ENCODE measurements at regions not wholly inside any gene's neighbourhood (a gene's known extent, or its start where the extent isn't known, plus 50 kb on each side); places are given as distances from the start of the nearest gene placed in this dataset.

DNA sequence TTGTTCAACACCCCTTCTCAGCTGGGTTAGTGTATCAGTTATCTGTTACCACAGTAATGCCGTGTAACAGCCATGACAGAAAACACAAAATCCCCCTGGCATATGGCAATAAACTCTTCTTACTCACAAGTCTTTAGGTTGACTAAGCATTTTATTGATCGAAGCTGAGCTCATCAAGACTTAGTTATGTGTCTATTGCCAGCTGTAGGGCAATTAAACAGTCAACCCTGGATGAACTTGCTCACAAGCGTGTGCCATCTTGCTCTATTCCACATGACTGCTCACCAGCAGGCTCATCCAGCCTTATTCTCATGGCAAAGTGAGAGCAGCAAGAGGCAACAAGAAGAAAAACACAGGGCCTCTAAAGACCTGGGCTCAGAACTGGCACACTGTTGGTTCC is 333.8 kb upstream of the PTBP2 start:
- no peaks in the 10 kb centered on the region for H3K4me1 Mint-ChIP-seq
- Histone ChIP-seq H2AFZ (ENCODE audit: insufficient read depth, low read depth, low read length, poor library complexity, severe bottlenecking) (no peak overlapping the region), H3K79me2 (ENCODE audit: insufficient read depth, low read length) (no peaks in the 10 kb centered on the region), H3K4me1 (ENCODE audit: control insufficient read depth in 1 of 2, insufficient read depth in 2 of 2, low read length in 2 of 2) (no peaks in the 10 kb centered on the region), H3K9ac (ENCODE audit: insufficient read depth, low read length, poor library complexity, severe bottlenecking) (no peak overlapping the region), H3K4me3 (replicated peaks in 1 of 3; ENCODE audit: low read depth in 2 of 3, low read length in 3 of 3) (no peak overlapping the region), H3K4me2 (replicated peaks; ENCODE audit: extremely low read depth, low read length, poor library complexity, severe bottlenecking) (no peak overlapping the region), H4K20me1 (ENCODE audit: insufficient read depth, low read length) (no peaks in the 10 kb centered on the region), H3K9me3 (replicated peaks in 1 of 2; ENCODE audit: control insufficient read depth in 1 of 2, insufficient read depth in 1 of 2, low read length in 2 of 2) (peaks cover 0 to 5% of the 10 kb centered on the region in 2 donors), H3K27ac (ENCODE audit: low read depth in 1 of 2, low read length in 2 of 2) (no peak overlapping the region), H3K36me3 (replicated peaks in 1 of 2; ENCODE audit: control insufficient read depth in 1 of 2, insufficient read depth in 2 of 2, low read length in 2 of 2) (no peaks in the 10 kb centered on the region), H3K27me3 (ENCODE audit: control insufficient read depth in 2 of 2, insufficient read depth in 2 of 2, low read length in 2 of 2) (no peaks in the 10 kb centered on the region)
- whole genome bisulfite sequencing (ENCODE audit: insufficient coverage), result 67% methylated on average over 1 of the region's 3 CpGs
- TF ChIP-seq, protein P1, sequence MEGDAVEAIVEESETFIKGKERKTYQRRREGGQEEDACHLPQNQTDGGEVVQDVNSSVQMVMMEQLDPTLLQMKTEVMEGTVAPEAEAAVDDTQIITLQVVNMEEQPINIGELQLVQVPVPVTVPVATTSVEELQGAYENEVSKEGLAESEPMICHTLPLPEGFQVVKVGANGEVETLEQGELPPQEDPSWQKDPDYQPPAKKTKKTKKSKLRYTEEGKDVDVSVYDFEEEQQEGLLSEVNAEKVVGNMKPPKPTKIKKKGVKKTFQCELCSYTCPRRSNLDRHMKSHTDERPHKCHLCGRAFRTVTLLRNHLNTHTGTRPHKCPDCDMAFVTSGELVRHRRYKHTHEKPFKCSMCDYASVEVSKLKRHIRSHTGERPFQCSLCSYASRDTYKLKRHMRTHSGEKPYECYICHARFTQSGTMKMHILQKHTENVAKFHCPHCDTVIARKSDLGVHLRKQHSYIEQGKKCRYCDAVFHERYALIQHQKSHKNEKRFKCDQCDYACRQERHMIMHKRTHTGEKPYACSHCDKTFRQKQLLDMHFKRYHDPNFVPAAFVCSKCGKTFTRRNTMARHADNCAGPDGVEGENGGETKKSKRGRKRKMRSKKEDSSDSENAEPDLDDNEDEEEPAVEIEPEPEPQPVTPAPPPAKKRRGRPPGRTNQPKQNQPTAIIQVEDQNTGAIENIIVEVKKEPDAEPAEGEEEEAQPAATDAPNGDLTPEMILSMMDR (IDR thresholded peaks at IDR 0.05), result no peak
- no peaks in the 10 kb centered on the region for H3K27me3 Mint-ChIP-seq (ENCODE audit: low read depth in 3 of 3)
- H3K36me3 Mint-ChIP-seq, result no peaks in the 10 kb centered on the region
- intact Hi-C loops (cut with micrococcal nuclease), result no loop called here
- H3K27ac Mint-ChIP-seq, result no peak overlapping the region
- no peak for DNase-seq
- H3K4me3 Mint-ChIP-seq, result no peak overlapping the region
- H3K9me3 Mint-ChIP-seq, result peaks cover 0 to 15% (median 4%) of the 10 kb centered on the region in 7 donors

DNA sequence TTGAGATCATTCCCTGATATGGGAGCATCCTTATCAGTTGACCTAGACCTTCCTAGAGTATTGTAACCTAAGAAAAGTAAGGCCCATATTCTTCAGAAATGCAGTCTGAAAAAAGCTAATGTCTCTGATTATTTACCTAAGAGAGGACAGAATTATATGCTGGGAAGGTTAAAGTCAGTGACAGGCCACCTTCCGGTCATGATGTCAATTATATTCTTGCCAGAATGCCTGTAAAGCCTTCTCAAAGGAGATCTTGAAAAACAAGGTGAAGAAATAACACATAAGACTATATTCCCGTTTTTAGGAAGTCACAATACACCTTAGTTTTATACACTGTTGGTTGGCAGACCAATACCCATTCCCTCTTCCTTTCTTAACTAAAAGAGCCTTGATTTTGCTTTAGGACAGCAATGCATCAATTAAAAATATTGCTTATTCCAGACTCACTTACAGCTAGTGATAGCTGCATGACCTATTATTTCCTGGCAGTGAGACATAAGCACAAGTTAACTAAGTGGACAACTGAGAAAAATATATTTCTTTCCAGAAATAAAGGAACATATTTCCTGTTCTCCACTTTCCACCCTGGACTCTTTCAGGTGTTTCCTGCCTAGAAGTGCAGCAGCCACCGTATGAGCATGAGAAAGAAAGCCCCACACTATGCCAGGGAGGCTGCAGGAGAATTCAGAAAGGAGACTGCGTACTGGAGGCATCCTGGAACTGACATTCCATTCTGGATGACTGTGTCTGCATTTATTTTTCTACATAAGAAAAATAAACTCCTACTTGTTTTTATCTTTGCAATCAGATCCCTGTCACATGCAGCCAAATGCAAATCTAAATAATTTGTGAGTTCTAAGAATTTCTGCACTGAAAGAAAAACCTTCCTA is 332.9 kb upstream of the PTBP2 start:
- no peak overlapping the region for H3K9ac ChIP-seq (ENCODE audit: insufficient read depth, low read length, poor library complexity, severe bottlenecking)
- H2AFZ ChIP-seq (ENCODE audit: insufficient read depth, low read depth, low read length, poor library complexity, severe bottlenecking), result no peak overlapping the region
- H3K27me3 ChIP-seq (ENCODE audit: control insufficient read depth in 2 of 2, insufficient read depth in 2 of 2, low read length in 2 of 2), result no peaks in the 10 kb centered on the region
- no peak overlapping the region for H3K4me2 ChIP-seq (replicated peaks; ENCODE audit: extremely low read depth, low read length, poor library complexity, severe bottlenecking)
- H3K4me1 Mint-ChIP-seq, result no peaks in the 10 kb centered on the region
- H3K4me3 ChIP-seq (replicated peaks in 1 of 3; ENCODE audit: low read depth in 2 of 3, low read length in 3 of 3), result no peak overlapping the region
- no peaks in the 10 kb centered on the region for H3K4me1 ChIP-seq (ENCODE audit: control insufficient read depth in 1 of 2, insufficient read depth in 2 of 2, low read length in 2 of 2)
- no peaks in the 10 kb centered on the region for H3K27me3 Mint-ChIP-seq (ENCODE audit: low read depth in 3 of 3)
- H3K4me3 Mint-ChIP-seq, result no peak overlapping the region
- no peak overlapping the region for H3K27ac Mint-ChIP-seq
- WGBS (ENCODE audit: insufficient coverage), result 50% methylated on average over 1 of the region's 4 CpGs
- no peaks in the 10 kb centered on the region for H3K36me3 ChIP-seq (replicated peaks in 1 of 2; ENCODE audit: control insufficient read depth in 1 of 2, insufficient read depth in 2 of 2, low read length in 2 of 2)
- H3K36me3 Mint-ChIP-seq, result no peaks in the 10 kb centered on the region
- H3K27ac ChIP-seq (ENCODE audit: low read depth in 1 of 2, low read length in 2 of 2), result no peak overlapping the region
- DNase-seq, result no peak
- H4K20me1 ChIP-seq (ENCODE audit: insufficient read depth, low read length), result no peaks in the 10 kb centered on the region
- H3K9me3 ChIP-seq (replicated peaks in 1 of 2; ENCODE audit: control insufficient read depth in 1 of 2, insufficient read depth in 1 of 2, low read length in 2 of 2), result no peaks in the 10 kb centered on the region
- H3K79me2 ChIP-seq (ENCODE audit: insufficient read depth, low read length), result no peaks in the 10 kb centered on the region
- TF ChIP-seq, protein P1 (IDR thresholded peaks at IDR 0.05), result no peak
- intact Hi-C loops (cut with micrococcal nuclease), result no loop called here
- H3K9me3 Mint-ChIP-seq, result peaks cover 0 to 12% (median 3%) of the 10 kb centered on the region in 7 donors

Measured in CD14-positive monocyte (primary cell).